GM12878 (cell line): ENCODE measurements at regions not wholly inside any gene's neighbourhood (a gene's known extent, or its start where the extent isn't known, plus 50 kb on each side); places are given as distances from the start of the nearest gene placed in this dataset.

Source experiments
- ATAC-seq: fragments of 200-7000 bp; cut with Tn5 transposase; 3 replicates; pipeline ENCODE4 v1.9.1; 2020; ENCODE audit warnings: mild to moderate bottlenecking, moderate library complexity
- BruUV-seq: library from RNA; stranded (reverse); fragments of 400-500 nt; replicated peaks from 2 replicates; lab custom pipeline; 2021; lab: Mats Ljungman, UMichigan
- CTCF ChIA-PET: fragments of 300-600 bp; sonication (Branson Sonifier 250); formaldehyde crosslinking; extraction: SDS; loops from one replicate; lab custom pipeline; 2021; ENCODE audit warnings: inconsistent platforms; lab: Yijun Ruan, JAX
- POLR2A ChIA-PET: fragments of 350-600 bp; formaldehyde crosslinking; extraction: SDS; loops from one replicate; lab custom pipeline; 2021; ENCODE audit warnings: inconsistent platforms; lab: Charles Lee
- RAD21 ChIA-PET: fragments of 300-600 bp; sonication (Branson Sonifier 250); formaldehyde crosslinking; loops from one replicate; lab custom pipeline; 2023; ENCODE audit warnings: antibody characterized with exemption; ENCODE audit not compliant: unreplicated experiment; lab: Charles Lee
- SMC1A ChIA-PET: fragments of 300-600 bp; sonication (Branson Sonifier 250); formaldehyde crosslinking; loops from one replicate; lab custom pipeline; 2023; ENCODE audit not compliant: unreplicated experiment, uncharacterized antibody; lab: Charles Lee
- DNase-seq: peaks from one replicate; pipeline ENCODE4 v3.0.0-alpha.2; 2011; ENCODE audit warnings: low read depth, low spot score
- FAIRE-seq: peaks from 3 replicates; lab custom pipeline; 2011; peaks lifted over from hg19 to GRCh38; lab: Jason Lieb, UNC
- H2AFZ ChIP-seq: 2 replicates; pipeline ENCODE4 v1.6.0; 2011; ENCODE audit warnings: low read depth, low read length, control low read depth; ENCODE audit not compliant: control insufficient read depth
- H3K27ac ChIP-seq: 2 replicates; pipeline ENCODE4 v1.5.1; 2011; ENCODE audit warnings: control low read depth; ENCODE audit not compliant: control insufficient read depth, insufficient read depth
- H3K27me3 ChIP-seq, 2 experiments: replicated peaks in 1 of 2; 2 replicates each; pipeline versions ENCODE4 v1.6.0 to v1.6.1; 2011; ENCODE audit warnings: low read length in 1 of 2; ENCODE audit not compliant: control insufficient read depth in 2 of 2, insufficient read depth in 2 of 2
- H3K36me3 ChIP-seq, 2 experiments: 2 replicates each; pipeline ENCODE4 v1.5.1; 2011; ENCODE audit warnings: low read length in 1 of 2; ENCODE audit not compliant: control insufficient read depth in 2 of 2, insufficient read depth in 2 of 2
- H3K4me1 ChIP-seq: 2 replicates; pipeline ENCODE4 v1.6.1; 2011; ENCODE audit warnings: mild to moderate bottlenecking, low read length, moderate library complexity, mixed read lengths; ENCODE audit not compliant: control insufficient read depth, insufficient read depth
- H3K4me2 ChIP-seq: 2 replicates; pipeline ENCODE4 v1.6.0; 2011; ENCODE audit warnings: control low read depth; ENCODE audit not compliant: control insufficient read depth, insufficient read depth
- H3K4me3 ChIP-seq: fragments of 200-600 bp; sonication (generic); 2 replicates; pipeline ENCODE4 v1.5.1; 2016
- H3K79me2 ChIP-seq: 2 replicates; pipeline ENCODE4 v1.6.0; 2011; ENCODE audit warnings: low read length; ENCODE audit not compliant: control insufficient read depth, insufficient read depth
- H3K9ac ChIP-seq: 2 replicates; pipeline ENCODE4 v1.8.0; 2011; ENCODE audit warnings: low read length, control low read depth, mixed read lengths; ENCODE audit not compliant: control insufficient read depth, insufficient read depth
- H3K9me3 ChIP-seq: replicated peaks from 3 replicates; pipeline ENCODE4 v1.5.1; 2011; ENCODE audit warnings: mild to moderate bottlenecking, low read length; ENCODE audit not compliant: control insufficient read depth, insufficient read depth
- H4K20me1 ChIP-seq: 2 replicates; pipeline ENCODE4 v1.6.0; 2011; ENCODE audit not compliant: control insufficient read depth, insufficient read depth
- ATF7 ChIP-seq: fragments of 450-650 bp; IDR thresholded peaks from 2 replicates; pipeline ENCODE4 v1.6.1; 2016; ENCODE audit warnings: low read depth, mild to moderate bottlenecking
- CBX3 ChIP-seq: fragments of 200-600 bp; sonication (generic); IDR thresholded peaks from 2 replicates; pipeline ENCODE4 v1.6.1; 2016; ENCODE audit warnings: low read depth, borderline replicate concordance
- DPF2 ChIP-seq: fragments of 450-650 bp; IDR thresholded peaks from 2 replicates; pipeline ENCODE4 v1.6.1; 2017; ENCODE audit warnings: mild to moderate bottlenecking
- EZH2 ChIP-seq: IDR thresholded peaks from 2 replicates; pipeline ENCODE4 v1.6.1; 2012; ENCODE audit warnings: low read depth, mild to moderate bottlenecking, control low read depth, inconsistent platforms, low read length, borderline replicate concordance; ENCODE audit not compliant: control insufficient read depth
- FOXM1 ChIP-seq: IDR thresholded peaks from 2 replicates; pipeline ENCODE4 v1.6.1; 2012; ENCODE audit warnings: low read depth, mild to moderate bottlenecking, inconsistent platforms, low read length, moderate library complexity
- MEF2A ChIP-seq: IDR thresholded peaks from 2 replicates; pipeline ENCODE4 v1.6.1; 2011; ENCODE audit warnings: low read depth, mild to moderate bottlenecking, low read length, moderate library complexity; ENCODE audit not compliant: insufficient read depth
- NFIC ChIP-seq: IDR thresholded peaks from 2 replicates; pipeline ENCODE4 v1.6.1; 2012; ENCODE audit warnings: low read depth, mild to moderate bottlenecking, inconsistent platforms, low read length, moderate library complexity
- RELA ChIP-seq: fragments of 450-650 bp; IDR thresholded peaks from 2 replicates; pipeline ENCODE4 v1.8.0; 2014; ENCODE audit warnings: borderline replicate concordance; ENCODE audit not compliant: partially characterized antibody
- SMARCA5 ChIP-seq: fragments of 450-650 bp; IDR thresholded peaks from 2 replicates; pipeline ENCODE4 v1.6.1; 2017; ENCODE audit warnings: mild to moderate bottlenecking
- ZNF207 ChIP-seq: fragments of 450-650 bp; IDR thresholded peaks from 2 replicates; pipeline ENCODE4 v1.6.1; 2014; ENCODE audit warnings: antibody characterized with exemption, mild to moderate bottlenecking, borderline replicate concordance
- WGBS: methylation state at CpG from one replicate; pipeline ENCODE4 v1.1.6; 2016; ENCODE audit warnings: low lambda C conversion rate; ENCODE audit not compliant: insufficient replicate concordance, insufficient coverage; ENCODE audit errors: missing lambda C conversion rate; 5-methylcytosine and 5-hydroxymethylcytosine counted together
- in situ Hi-C: fragments of 300-500 bp; cut with MboI; formaldehyde crosslinking; loops from 9 replicates; pipeline ENCODE4 v1.14.3; 2018; ENCODE audit warnings: mixed read lengths
- intact Hi-C: fragments of 100-400 bp; cut with micrococcal nuclease; formaldehyde crosslinking; loops from one replicate; pipeline ENCODE4 v1.14.2; 2022; ENCODE audit not compliant: unreplicated experiment
- TF ChIP-seq, protein P1 (sequence below): fragments of 450-650 bp; IDR thresholded peaks from 2 replicates; pipeline ENCODE4 v1.6.1; 2014; ENCODE audit warnings: mild to moderate bottlenecking
- TF ChIP-seq, protein P2 (sequence below): fragments of 450-650 bp; IDR thresholded peaks from 2 replicates; pipeline ENCODE4 v1.6.1; 2017; ENCODE audit warnings: low read depth, mild to moderate bottlenecking, moderate library complexity
- TF ChIP-seq, protein P3 (sequence below): fragments of 150-350 bp; IDR thresholded peaks from 2 replicates; pipeline ENCODE4 v1.6.1; 2016; ENCODE audit warnings: low read depth, low read length

DNA sequence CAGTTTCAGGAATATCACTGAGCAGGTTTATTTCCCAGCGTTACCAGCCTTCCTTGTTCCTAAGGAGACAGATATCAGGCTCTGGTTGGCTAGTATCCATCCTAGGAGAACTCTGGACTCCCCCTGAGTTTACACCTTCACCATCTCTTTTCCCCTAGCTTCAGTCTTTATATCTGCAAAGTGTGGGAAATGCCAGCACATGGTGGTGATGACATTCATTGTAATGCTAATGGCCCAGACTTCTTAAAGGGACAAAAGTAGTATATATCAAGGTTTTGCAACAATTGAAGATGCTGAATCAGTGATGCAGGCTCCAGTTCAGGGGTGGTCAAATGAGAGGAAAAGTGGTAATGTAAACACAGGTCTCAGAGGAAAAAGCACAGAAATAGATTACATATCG, 224.3 kb upstream of the SYNDIG1 start:
- no peaks in the 10 kb centered on the region for H3K9me3 ChIP-seq
- no peaks in the 10 kb centered on the region for H3K79me2 ChIP-seq
- WGBS = 4% methylated on average over 2 of the region's 2 CpGs
- H3K9ac ChIP-seq = no peak overlapping the region
- in situ Hi-C loops = no loop called here
- H3K27ac ChIP-seq = no peak overlapping the region
- no peak for TF ChIP-seq EZH2
- TF ChIP-seq, protein P1, sequence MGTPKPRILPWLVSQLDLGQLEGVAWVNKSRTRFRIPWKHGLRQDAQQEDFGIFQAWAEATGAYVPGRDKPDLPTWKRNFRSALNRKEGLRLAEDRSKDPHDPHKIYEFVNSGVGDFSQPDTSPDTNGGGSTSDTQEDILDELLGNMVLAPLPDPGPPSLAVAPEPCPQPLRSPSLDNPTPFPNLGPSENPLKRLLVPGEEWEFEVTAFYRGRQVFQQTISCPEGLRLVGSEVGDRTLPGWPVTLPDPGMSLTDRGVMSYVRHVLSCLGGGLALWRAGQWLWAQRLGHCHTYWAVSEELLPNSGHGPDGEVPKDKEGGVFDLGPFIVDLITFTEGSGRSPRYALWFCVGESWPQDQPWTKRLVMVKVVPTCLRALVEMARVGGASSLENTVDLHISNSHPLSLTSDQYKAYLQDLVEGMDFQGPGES = no peak
- no peak for TF ChIP-seq SMARCA5
- CTCF ChIA-PET = no interaction called here
- intact Hi-C loops = no loop called here
- no peaks in the 10 kb centered on the region for H3K4me1 ChIP-seq
- DNase-seq = no peak
- no peak for FAIRE-seq
- no TSS peak for BruUV-seq
- no peaks in the 10 kb centered on the region for H4K20me1 ChIP-seq
- no peak for ATAC-seq
- RAD21 ChIA-PET = no interaction called here
- no peaks in the 10 kb centered on the region for H3K27me3 ChIP-seq
- no peak overlapping the region for H3K4me3 ChIP-seq
- SMC1A ChIA-PET = no interaction called here
- H3K36me3 ChIP-seq = no peaks in the 10 kb centered on the region
- H3K4me2 ChIP-seq = no peak overlapping the region
- H2AFZ ChIP-seq = no peak overlapping the region
- POLR2A ChIA-PET = no interaction called here

DNA sequence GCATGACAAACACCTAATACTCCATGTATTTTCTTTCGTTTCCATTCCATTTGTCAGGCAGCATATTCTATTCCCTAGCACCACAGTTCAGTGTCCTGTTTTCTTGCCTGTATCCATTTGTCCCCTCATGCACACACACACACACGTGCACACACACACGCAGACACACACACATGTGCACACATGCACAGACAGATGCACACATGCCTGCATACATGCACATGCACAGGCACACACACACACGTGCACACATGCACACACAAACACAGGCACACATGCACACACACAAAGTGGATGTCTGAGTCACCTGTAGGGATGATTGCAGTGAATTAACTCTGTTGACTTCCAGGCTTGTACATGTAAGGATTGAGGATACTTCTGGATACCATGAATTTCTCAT, 226.7 kb upstream of the SYNDIG1 start:
- Histone ChIP-seq H3K9ac (no peak overlapping the region), H2AFZ (no peak overlapping the region), H4K20me1 (no peaks in the 10 kb centered on the region), H3K9me3 (no peaks in the 10 kb centered on the region), H3K27ac (no peak overlapping the region), H3K4me3 (no peak overlapping the region), H3K27me3 (no peaks in the 10 kb centered on the region; a peak in 1 of 4 replicates), H3K36me3 (no peaks in the 10 kb centered on the region), H3K79me2 (no peaks in the 10 kb centered on the region), H3K4me1 (no peaks in the 10 kb centered on the region), H3K4me2 (no peak overlapping the region)
- in situ Hi-C loops (no loop called here), intact Hi-C loops (no loop called here)
- RAD21 ChIA-PET = no interaction called here
- FAIRE-seq (no peak), DNase-seq (no peak), ATAC-seq (no peak)
- WGBS = 0% methylated on average over 4 of the region's 4 CpGs
- SMC1A ChIA-PET = no interaction called here
- no TSS peak for BruUV-seq
- CTCF ChIA-PET = no interaction called here
- POLR2A ChIA-PET = no interaction called here
- no peak for TF ChIP-seq NFIC
- no peak for TF ChIP-seq ZNF207
- TF ChIP-seq MEF2A = no peak
- TF ChIP-seq, protein P2, sequence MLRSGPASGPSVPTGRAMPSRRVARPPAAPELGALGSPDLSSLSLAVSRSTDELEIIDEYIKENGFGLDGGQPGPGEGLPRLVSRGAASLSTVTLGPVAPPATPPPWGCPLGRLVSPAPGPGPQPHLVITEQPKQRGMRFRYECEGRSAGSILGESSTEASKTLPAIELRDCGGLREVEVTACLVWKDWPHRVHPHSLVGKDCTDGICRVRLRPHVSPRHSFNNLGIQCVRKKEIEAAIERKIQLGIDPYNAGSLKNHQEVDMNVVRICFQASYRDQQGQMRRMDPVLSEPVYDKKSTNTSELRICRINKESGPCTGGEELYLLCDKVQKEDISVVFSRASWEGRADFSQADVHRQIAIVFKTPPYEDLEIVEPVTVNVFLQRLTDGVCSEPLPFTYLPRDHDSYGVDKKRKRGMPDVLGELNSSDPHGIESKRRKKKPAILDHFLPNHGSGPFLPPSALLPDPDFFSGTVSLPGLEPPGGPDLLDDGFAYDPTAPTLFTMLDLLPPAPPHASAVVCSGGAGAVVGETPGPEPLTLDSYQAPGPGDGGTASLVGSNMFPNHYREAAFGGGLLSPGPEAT = no peak
- TF ChIP-seq, protein P3, sequence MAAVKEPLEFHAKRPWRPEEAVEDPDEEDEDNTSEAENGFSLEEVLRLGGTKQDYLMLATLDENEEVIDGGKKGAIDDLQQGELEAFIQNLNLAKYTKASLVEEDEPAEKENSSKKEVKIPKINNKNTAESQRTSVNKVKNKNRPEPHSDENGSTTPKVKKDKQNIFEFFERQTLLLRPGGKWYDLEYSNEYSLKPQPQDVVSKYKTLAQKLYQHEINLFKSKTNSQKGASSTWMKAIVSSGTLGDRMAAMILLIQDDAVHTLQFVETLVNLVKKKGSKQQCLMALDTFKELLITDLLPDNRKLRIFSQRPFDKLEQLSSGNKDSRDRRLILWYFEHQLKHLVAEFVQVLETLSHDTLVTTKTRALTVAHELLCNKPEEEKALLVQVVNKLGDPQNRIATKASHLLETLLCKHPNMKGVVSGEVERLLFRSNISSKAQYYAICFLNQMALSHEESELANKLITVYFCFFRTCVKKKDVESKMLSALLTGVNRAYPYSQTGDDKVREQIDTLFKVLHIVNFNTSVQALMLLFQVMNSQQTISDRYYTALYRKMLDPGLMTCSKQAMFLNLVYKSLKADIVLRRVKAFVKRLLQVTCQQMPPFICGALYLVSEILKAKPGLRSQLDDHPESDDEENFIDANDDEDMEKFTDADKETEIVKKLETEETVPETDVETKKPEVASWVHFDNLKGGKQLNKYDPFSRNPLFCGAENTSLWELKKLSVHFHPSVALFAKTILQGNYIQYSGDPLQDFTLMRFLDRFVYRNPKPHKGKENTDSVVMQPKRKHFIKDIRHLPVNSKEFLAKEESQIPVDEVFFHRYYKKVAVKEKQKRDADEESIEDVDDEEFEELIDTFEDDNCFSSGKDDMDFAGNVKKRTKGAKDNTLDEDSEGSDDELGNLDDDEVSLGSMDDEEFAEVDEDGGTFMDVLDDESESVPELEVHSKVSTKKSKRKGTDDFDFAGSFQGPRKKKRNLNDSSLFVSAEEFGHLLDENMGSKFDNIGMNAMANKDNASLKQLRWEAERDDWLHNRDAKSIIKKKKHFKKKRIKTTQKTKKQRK = no peak
- no peak for TF ChIP-seq RELA
- no peak for TF ChIP-seq SMARCA5
- no peak for TF ChIP-seq FOXM1
- TF ChIP-seq CBX3 = no peak
- TF ChIP-seq ATF7 = no peak
- no peak for TF ChIP-seq DPF2
